H9 (cell line): ENCODE measurements at regions not wholly inside any gene's neighbourhood (a gene's known extent, or its start where the extent isn't known, plus 50 kb on each side); places are given as distances from the start of the nearest gene placed in this dataset.

Source experiments
- DNase-seq: peaks from one replicate; pipeline ENCODE4 v3.0.0-alpha.2; 2017
- H2AFZ ChIP-seq: one replicate; pipeline ENCODE4 v1.6.1; 2013; ENCODE audit warnings: mild to moderate bottlenecking, low read length, control low read depth, moderate library complexity
- H2AK5ac ChIP-seq: 2 replicates; pipeline ENCODE4 v1.6.1; 2013; ENCODE audit warnings: low read length, control low read depth, mixed read lengths; ENCODE audit not compliant: insufficient read length
- H2BK120ac ChIP-seq: one replicate; pipeline ENCODE4 v1.6.1; 2013; ENCODE audit warnings: low read depth, mild to moderate bottlenecking, low read length, control low read depth, inconsistent platforms; ENCODE audit not compliant: poor library complexity, severe bottlenecking
- H2BK12ac ChIP-seq: 2 replicates; pipeline ENCODE4 v1.6.1; 2013; ENCODE audit warnings: low read length, control low read depth, mixed read lengths, low read depth; ENCODE audit not compliant: insufficient read length
- H2BK15ac ChIP-seq: 2 replicates; pipeline ENCODE4 v1.6.1; 2013; ENCODE audit warnings: low read depth, low read length, control low read depth
- H2BK20ac ChIP-seq: one replicate; pipeline ENCODE4 v1.6.1; 2013; ENCODE audit warnings: low read depth, mild to moderate bottlenecking, low read length, control low read depth, inconsistent platforms; ENCODE audit not compliant: poor library complexity, severe bottlenecking
- H2BK5ac ChIP-seq: 2 replicates; pipeline ENCODE4 v1.6.1; 2013; ENCODE audit warnings: low read length, control low read depth, mixed read lengths; ENCODE audit not compliant: insufficient read length
- H3K14ac ChIP-seq: 2 replicates; pipeline ENCODE4 v1.6.1; 2013; ENCODE audit warnings: low read length, control low read depth; ENCODE audit not compliant: insufficient read depth
- H3K18ac ChIP-seq: 2 replicates; pipeline ENCODE4 v1.6.1; 2013; ENCODE audit warnings: low read depth, mild to moderate bottlenecking, mixed read lengths, low read length, control low read depth; ENCODE audit not compliant: insufficient read length
- H3K23ac ChIP-seq: 2 replicates; pipeline ENCODE4 v1.6.1; 2013; ENCODE audit warnings: low read length, control low read depth, mixed read lengths, low read depth; ENCODE audit not compliant: insufficient read length
- H3K23me2 ChIP-seq: 2 replicates; pipeline ENCODE4 v1.6.1; 2013; ENCODE audit warnings: low read depth, mild to moderate bottlenecking, mixed read lengths, low read length, control low read depth; ENCODE audit not compliant: insufficient read length, poor library complexity, severe bottlenecking
- H3K27ac ChIP-seq: 2 replicates; pipeline ENCODE4 v1.5.1; 2013; ENCODE audit warnings: low read length, control low read depth, mixed read lengths, low read depth; ENCODE audit not compliant: insufficient read length
- H3K27me3 ChIP-seq: 2 replicates; pipeline ENCODE4 v1.6.1; 2013; ENCODE audit warnings: low read length, control low read depth, inconsistent platforms; ENCODE audit not compliant: insufficient read depth
- H3K4ac ChIP-seq: 2 replicates; pipeline ENCODE4 v1.6.1; 2013; ENCODE audit warnings: low read depth, mild to moderate bottlenecking, control low read depth, inconsistent platforms, low read length, moderate library complexity
- H3K4me1 ChIP-seq: 2 replicates; pipeline ENCODE4 v1.6.1; 2013; ENCODE audit warnings: low read length, control low read depth, inconsistent platforms; ENCODE audit not compliant: insufficient read depth
- H3K4me2 ChIP-seq: 2 replicates; pipeline ENCODE4 v1.6.1; 2013; ENCODE audit warnings: low read length, control low read depth, mixed read lengths; ENCODE audit not compliant: insufficient read length, insufficient read depth
- H3K56ac ChIP-seq: 2 replicates; pipeline ENCODE4 v1.6.1; 2013; ENCODE audit warnings: low read depth, mild to moderate bottlenecking, mixed read lengths, low read length, control low read depth; ENCODE audit not compliant: insufficient read length
- H3K79me1 ChIP-seq: 2 replicates; pipeline ENCODE4 v1.6.1; 2013; ENCODE audit warnings: low read depth, mild to moderate bottlenecking, moderate library complexity, low read length, control low read depth, inconsistent platforms; ENCODE audit not compliant: insufficient read depth, poor library complexity, severe bottlenecking
- H3K79me2 ChIP-seq: 2 replicates; pipeline ENCODE4 v1.6.1; 2013; ENCODE audit warnings: low read length, control low read depth, inconsistent platforms; ENCODE audit not compliant: insufficient read depth
- H3K9ac ChIP-seq: 2 replicates; pipeline ENCODE4 v1.6.1; 2013; ENCODE audit warnings: low read length, control low read depth, mixed read lengths; ENCODE audit not compliant: insufficient read length; ENCODE audit errors: extremely low read depth
- H3K9me3 ChIP-seq: one replicate; pipeline ENCODE4 v1.6.1; 2013; ENCODE audit warnings: low read depth, low read length, inconsistent platforms; ENCODE audit not compliant: control insufficient read depth
- H3T11ph ChIP-seq: one replicate; pipeline ENCODE4 v1.6.1; 2013; ENCODE audit warnings: mild to moderate bottlenecking, low read length, control low read depth, inconsistent platforms
- H4K20me1 ChIP-seq: one replicate; pipeline ENCODE4 v1.6.1; 2013; ENCODE audit not compliant: control insufficient read depth, insufficient read length, insufficient read depth
- H4K5ac ChIP-seq: 2 replicates; pipeline ENCODE4 v1.6.1; 2013; ENCODE audit warnings: low read depth, mild to moderate bottlenecking, mixed read lengths, low read length, control low read depth; ENCODE audit not compliant: insufficient read length
- H4K8ac ChIP-seq: replicated peaks from 2 replicates; pipeline ENCODE4 v1.6.1; 2013; ENCODE audit warnings: low read length, control low read depth, mixed read lengths, low read depth; ENCODE audit not compliant: insufficient read length
- H4K91ac ChIP-seq: 2 replicates; pipeline ENCODE4 v1.6.1; 2013; ENCODE audit warnings: low read depth, mild to moderate bottlenecking, moderate library complexity, mixed read lengths, low read length, control low read depth; ENCODE audit not compliant: insufficient read length
- H3K27ac Mint-ChIP-seq, 3 experiments: 2 replicates in 2 of 3; 3 replicates in 1 of 3; pipeline ENCODE4 v1.8.0; 2020 to 2021; ENCODE audit warnings: mixed read lengths in 3 of 3, mild to moderate bottlenecking in 1 of 3, moderate library complexity in 1 of 3
- H3K27me3 Mint-ChIP-seq: 2 replicates; pipeline ENCODE4 v1.8.0; 2021; ENCODE audit warnings: low read depth, mild to moderate bottlenecking, moderate library complexity, mixed read lengths
- H3K36me3 Mint-ChIP-seq, 3 experiments: 2 replicates in 2 of 3; 3 replicates in 1 of 3; pipeline ENCODE4 v1.8.0; 2020 to 2021; ENCODE audit warnings: low read depth in 3 of 3, mixed read lengths in 3 of 3; ENCODE audit not compliant: insufficient read depth in 1 of 3
- H3K4me1 Mint-ChIP-seq, 2 experiments: 2 replicates each; pipeline ENCODE4 v1.8.0; 2020; ENCODE audit warnings: mixed read lengths in 2 of 2
- H3K4me3 Mint-ChIP-seq, 2 experiments: 2 replicates in 1 of 2; 3 replicates in 1 of 2; pipeline ENCODE4 v1.8.0; 2020 to 2021; ENCODE audit warnings: mild to moderate bottlenecking in 2 of 2, mixed read lengths in 2 of 2, moderate library complexity in 1 of 2
- H3K9me3 Mint-ChIP-seq, 2 experiments: 2 replicates in 1 of 2; 3 replicates in 1 of 2; pipeline ENCODE4 v1.8.0; 2020; ENCODE audit warnings: mild to moderate bottlenecking in 2 of 2, mixed read lengths in 2 of 2, moderate library complexity in 1 of 2
- WGBS: extraction: QIAGEN DNeasy Blood & Tissue Kit; methylation state at CpG from one replicate; pipeline ENCODE4 v1.1.7; 2013; ENCODE audit warnings: missing lambda C conversion rate, low lambda C conversion rate, mixed read lengths; ENCODE audit not compliant: insufficient read length; ENCODE audit errors: extremely low coverage; 5-methylcytosine and 5-hydroxymethylcytosine counted together
- TF ChIP-seq, protein P1 (sequence below): fragments of 200-600 bp; sonication (generic); conservative IDR thresholded peaks from 3 replicates; pipeline ENCODE4 v1.8.0; 2021; ENCODE audit warnings: antibody characterized with exemption, mild to moderate bottlenecking

DNA sequence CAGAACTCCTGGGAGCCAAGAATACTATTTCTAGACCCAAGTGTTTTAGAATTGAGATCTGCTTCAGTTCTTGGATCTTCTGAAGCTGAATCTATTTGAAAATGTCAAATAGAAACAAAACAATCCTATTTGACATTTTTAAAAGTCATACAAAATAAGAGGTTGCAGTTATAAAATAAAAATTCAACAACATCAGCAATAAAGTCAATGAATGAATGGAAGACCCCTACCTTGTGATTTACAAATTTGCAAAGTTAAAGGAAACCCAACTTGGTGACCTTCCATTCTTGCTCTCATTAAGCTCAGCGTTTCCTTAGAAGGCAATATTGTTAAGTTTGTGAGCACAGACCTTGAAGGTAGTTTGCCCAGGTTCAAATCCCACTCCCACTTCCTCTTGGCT lies 531.8 kb upstream of the TENM3 start:
- Mint-ChIP-seq H3K4me3 (no peak overlapping the region), H3K27ac (no peak overlapping the region), H3K36me3 (0 out of 7 replicates have a peak, but pooled peaks cover 0 to 4% (median 0%) of the 10 kb centered on the region in 3 experiments), H3K4me1 (no peaks in the 10 kb centered on the region), H3K9me3 (no peaks in the 10 kb centered on the region; a peak in 1 of 5 replicates), H3K27me3 (no peaks in the 10 kb centered on the region)
- H3K27ac ChIP-seq, result no peak overlapping the region
- TF ChIP-seq, protein P1, sequence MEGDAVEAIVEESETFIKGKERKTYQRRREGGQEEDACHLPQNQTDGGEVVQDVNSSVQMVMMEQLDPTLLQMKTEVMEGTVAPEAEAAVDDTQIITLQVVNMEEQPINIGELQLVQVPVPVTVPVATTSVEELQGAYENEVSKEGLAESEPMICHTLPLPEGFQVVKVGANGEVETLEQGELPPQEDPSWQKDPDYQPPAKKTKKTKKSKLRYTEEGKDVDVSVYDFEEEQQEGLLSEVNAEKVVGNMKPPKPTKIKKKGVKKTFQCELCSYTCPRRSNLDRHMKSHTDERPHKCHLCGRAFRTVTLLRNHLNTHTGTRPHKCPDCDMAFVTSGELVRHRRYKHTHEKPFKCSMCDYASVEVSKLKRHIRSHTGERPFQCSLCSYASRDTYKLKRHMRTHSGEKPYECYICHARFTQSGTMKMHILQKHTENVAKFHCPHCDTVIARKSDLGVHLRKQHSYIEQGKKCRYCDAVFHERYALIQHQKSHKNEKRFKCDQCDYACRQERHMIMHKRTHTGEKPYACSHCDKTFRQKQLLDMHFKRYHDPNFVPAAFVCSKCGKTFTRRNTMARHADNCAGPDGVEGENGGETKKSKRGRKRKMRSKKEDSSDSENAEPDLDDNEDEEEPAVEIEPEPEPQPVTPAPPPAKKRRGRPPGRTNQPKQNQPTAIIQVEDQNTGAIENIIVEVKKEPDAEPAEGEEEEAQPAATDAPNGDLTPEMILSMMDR, result no peak
- H4K91ac ChIP-seq, result no peak overlapping the region
- no peak overlapping the region for H3K23ac ChIP-seq
- H4K20me1 ChIP-seq, result no peaks in the 10 kb centered on the region
- no peak overlapping the region for H2AFZ ChIP-seq
- H2BK12ac ChIP-seq, result no peak overlapping the region
- no peak overlapping the region for H3K4me2 ChIP-seq
- no peak overlapping the region for H2BK20ac ChIP-seq
- H3K23me2 ChIP-seq, result no peaks in the 10 kb centered on the region
- no peaks in the 10 kb centered on the region; the same call in 1 of the 2 replicates for H3K79me2 ChIP-seq
- no CpG with 5 or more reads among the region's 1 CpG for WGBS
- no peaks in the 10 kb centered on the region for H3K79me1 ChIP-seq
- no peak overlapping the region for H3K18ac ChIP-seq
- H3K9me3 ChIP-seq, result no peaks in the 10 kb centered on the region
- H2BK120ac ChIP-seq, result no peak overlapping the region
- no peak overlapping the region for H2BK5ac ChIP-seq
- no peak overlapping the region for H4K5ac ChIP-seq
- DNase-seq, result no peak
- H3K27me3 ChIP-seq, result no peaks in the 10 kb centered on the region
- no peak overlapping the region for H3K56ac ChIP-seq
- H3K14ac ChIP-seq, result no peak overlapping the region
- no peaks in the 10 kb centered on the region for H3K4me1 ChIP-seq
- H2BK15ac ChIP-seq, result no peak overlapping the region
- H3K9ac ChIP-seq, result no peak overlapping the region
- H3T11ph ChIP-seq, result no peak overlapping the region
- no peak overlapping the region for H2AK5ac ChIP-seq
- no peak overlapping the region for H4K8ac ChIP-seq
- no peak overlapping the region for H3K4ac ChIP-seq
